Uterus (tissue), 2 donors: ENCODE measurements at regions not wholly inside any gene's neighbourhood (a gene's known extent, or its start where the extent isn't known, plus 50 kb on each side); places are given as distances from the start of the nearest gene placed in this dataset.

Experiments
- POLR2A ChIP-seq, 2 donors: fragments of 450-650 bp; IDR thresholded peaks; one replicate each; pipeline ENCODE4 v1.6.1; 2016; ENCODE audit warnings: antibody characterized with exemption in 2 of 2, mild to moderate bottlenecking in 1 of 2, moderate library complexity in 1 of 2
- TF ChIP-seq, protein P1 (sequence below), 4 experiments: fragments of 200-600 bp in 2 of 4; fragments of 450-650 bp in 2 of 4; sonication (generic) in 2 of 4; IDR thresholded peaks; one replicate each; pipeline ENCODE4 v1.5.1; 2016 to 2019; ENCODE audit warnings: antibody characterized with exemption in 4 of 4, mild to moderate bottlenecking in 2 of 4, moderate library complexity in 1 of 4

DNA sequence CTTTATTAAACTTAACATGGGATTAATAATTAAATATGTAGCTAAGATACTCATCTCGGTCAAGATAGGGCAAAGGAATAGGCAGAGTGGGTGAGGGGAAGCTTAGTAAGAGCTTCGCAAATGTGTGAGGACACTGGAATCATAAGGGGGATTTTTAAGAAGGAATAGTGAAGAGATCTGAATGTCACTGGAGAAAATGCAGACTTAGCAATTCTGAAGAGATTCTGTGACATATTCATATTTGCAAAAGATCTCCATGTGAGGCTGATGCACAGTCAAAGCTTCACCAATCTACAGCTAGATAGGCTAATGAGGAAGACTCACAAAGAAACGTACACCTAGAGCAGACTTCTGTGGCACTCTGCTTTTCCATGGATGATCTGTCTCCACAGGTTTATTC is 1202.8 kb upstream of the CDH6 start:
- TF ChIP-seq, protein P1, sequence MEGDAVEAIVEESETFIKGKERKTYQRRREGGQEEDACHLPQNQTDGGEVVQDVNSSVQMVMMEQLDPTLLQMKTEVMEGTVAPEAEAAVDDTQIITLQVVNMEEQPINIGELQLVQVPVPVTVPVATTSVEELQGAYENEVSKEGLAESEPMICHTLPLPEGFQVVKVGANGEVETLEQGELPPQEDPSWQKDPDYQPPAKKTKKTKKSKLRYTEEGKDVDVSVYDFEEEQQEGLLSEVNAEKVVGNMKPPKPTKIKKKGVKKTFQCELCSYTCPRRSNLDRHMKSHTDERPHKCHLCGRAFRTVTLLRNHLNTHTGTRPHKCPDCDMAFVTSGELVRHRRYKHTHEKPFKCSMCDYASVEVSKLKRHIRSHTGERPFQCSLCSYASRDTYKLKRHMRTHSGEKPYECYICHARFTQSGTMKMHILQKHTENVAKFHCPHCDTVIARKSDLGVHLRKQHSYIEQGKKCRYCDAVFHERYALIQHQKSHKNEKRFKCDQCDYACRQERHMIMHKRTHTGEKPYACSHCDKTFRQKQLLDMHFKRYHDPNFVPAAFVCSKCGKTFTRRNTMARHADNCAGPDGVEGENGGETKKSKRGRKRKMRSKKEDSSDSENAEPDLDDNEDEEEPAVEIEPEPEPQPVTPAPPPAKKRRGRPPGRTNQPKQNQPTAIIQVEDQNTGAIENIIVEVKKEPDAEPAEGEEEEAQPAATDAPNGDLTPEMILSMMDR (IDR thresholded peaks at IDR 0.05) = no peak
- TF ChIP-seq POLR2A (IDR thresholded peaks at IDR 0.05) = no peak
